RWPE1 (cell line): ENCODE measurements at regions not wholly inside any gene's neighbourhood (a gene's known extent, or its start where the extent isn't known, plus 50 kb on each side); places are given as distances from the start of the nearest gene placed in this dataset.

ENCODE experiments used
- CTCF ChIA-PET: fragments of 350-600 bp; sonication (Branson Sonifier 250); formaldehyde crosslinking; extraction: SDS; loops from one replicate; lab custom pipeline; 2021; lab: Yijun Ruan, JAX
- POLR2A ChIA-PET: fragments of 400-600 bp; formaldehyde crosslinking; extraction: SDS; loops from one replicate; lab custom pipeline; 2020; ENCODE audit warnings: antibody characterized with exemption; ENCODE audit not compliant: low non-redundant PET; lab: Yijun Ruan, JAX
- DNase-seq: peaks from one replicate; pipeline ENCODE4 v3.0.0; 2012; ENCODE audit warnings: low spot score
- H3K27ac ChIP-seq: fragments of 450-650 bp; 2 replicates; pipeline ENCODE4 v1.5.1; 2017
- TF ChIP-seq, protein P1 (sequence below): fragments of 450-650 bp; conservative IDR thresholded peaks from 2 replicates; pipeline ENCODE4 v1.5.1; 2017; ENCODE audit warnings: low read depth, mild to moderate bottlenecking

DNA sequence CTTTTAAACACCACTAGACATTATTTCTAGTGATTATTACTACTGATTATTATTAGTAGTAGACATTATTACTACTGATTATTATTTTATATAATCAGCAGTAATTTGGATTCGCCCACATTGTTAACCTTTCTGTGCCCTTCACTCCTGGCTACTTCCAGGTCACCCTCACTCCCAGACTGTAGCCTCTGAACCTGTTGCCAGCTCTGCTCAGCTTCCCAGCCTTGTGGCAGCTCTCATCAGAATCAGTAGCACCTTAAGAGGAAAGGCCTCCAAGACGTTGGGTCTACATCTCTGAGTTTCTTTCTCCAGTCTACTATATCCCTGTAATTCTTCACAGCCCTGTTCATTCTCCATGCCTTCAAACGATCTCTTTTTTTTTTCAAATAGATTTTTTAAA is 137.0 kb downstream of the KATNIP start:
- ChIA-PET POLR2A (no interaction called here), CTCF (no interaction called here)
- TF ChIP-seq, protein P1, sequence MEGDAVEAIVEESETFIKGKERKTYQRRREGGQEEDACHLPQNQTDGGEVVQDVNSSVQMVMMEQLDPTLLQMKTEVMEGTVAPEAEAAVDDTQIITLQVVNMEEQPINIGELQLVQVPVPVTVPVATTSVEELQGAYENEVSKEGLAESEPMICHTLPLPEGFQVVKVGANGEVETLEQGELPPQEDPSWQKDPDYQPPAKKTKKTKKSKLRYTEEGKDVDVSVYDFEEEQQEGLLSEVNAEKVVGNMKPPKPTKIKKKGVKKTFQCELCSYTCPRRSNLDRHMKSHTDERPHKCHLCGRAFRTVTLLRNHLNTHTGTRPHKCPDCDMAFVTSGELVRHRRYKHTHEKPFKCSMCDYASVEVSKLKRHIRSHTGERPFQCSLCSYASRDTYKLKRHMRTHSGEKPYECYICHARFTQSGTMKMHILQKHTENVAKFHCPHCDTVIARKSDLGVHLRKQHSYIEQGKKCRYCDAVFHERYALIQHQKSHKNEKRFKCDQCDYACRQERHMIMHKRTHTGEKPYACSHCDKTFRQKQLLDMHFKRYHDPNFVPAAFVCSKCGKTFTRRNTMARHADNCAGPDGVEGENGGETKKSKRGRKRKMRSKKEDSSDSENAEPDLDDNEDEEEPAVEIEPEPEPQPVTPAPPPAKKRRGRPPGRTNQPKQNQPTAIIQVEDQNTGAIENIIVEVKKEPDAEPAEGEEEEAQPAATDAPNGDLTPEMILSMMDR = no peak
- no peak for DNase-seq
- H3K27ac ChIP-seq = no peak overlapping the region

- ChIA-PET POLR2A (no interaction called here), CTCF (no interaction called here)
- no peak overlapping the region for H3K27ac ChIP-seq
- no peak for DNase-seq
- TF ChIP-seq, protein P1 = no peak
Observed at GRCh38 chr16:27687605-27688004, 137.7 kb downstream of the KATNIP start.

GRCh38 chr16:27689711-27690110 is 139.8 kb downstream of the KATNIP start:
- H3K27ac ChIP-seq = no peak overlapping the region
- ChIA-PET CTCF (no interaction called here), POLR2A (no interaction called here)
- DNase-seq = no peak
- TF ChIP-seq, protein P1 = no peak

DNA sequence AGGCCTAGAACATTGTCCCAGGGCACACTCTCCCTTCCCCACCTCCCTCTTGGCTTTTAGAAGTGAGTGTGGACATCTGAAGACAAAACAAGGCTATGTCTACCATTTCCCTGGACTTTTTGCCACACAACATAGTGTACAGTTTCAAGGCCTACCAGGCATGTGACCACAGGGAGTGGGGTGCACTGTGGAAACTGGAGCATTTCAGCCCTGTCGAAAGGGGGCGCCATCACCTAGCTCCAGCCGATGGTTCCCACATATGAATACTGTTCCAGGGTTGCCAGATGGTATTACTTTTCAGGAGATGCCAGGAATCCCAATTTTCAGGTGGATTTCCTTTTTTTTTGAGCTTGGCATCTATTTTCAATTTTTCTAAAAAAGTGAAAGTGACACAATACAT is 140.7 kb downstream of the KATNIP start:
- DNase-seq = peak; percentile 19
- TF ChIP-seq, protein P1 = peak; percentile 40
- ChIA-PET POLR2A (no interaction called here), CTCF (interaction anchor here (0.7 kb wide), 1 partner anchor 15 kb away, joined by 3 read pairs; no protein-coding TSS in a partner anchor)
- H3K27ac ChIP-seq = no peak overlapping the region

- no peak for DNase-seq
- CTCF ChIA-PET = no interaction called here
- no peak overlapping the region for H3K27ac ChIP-seq
- POLR2A ChIA-PET = no interaction called here
- TF ChIP-seq, protein P1 = no peak
Observed at GRCh38 chr16:27691721-27692120, 141.8 kb downstream of the KATNIP start.

GRCh38 chr16:27692576-27692975 is 142.6 kb downstream of the KATNIP start:
- POLR2A ChIA-PET = no interaction called here
- CTCF ChIA-PET = no interaction called here
- TF ChIP-seq, protein P1 = no peak

More at GRCh38 chr16:27692576-27692975, 142.6 kb downstream of the KATNIP start:
- H3K27ac ChIP-seq = no peak overlapping the region
- DNase-seq = no peak
